Panc1 (cell line): ENCODE measurements at regions not wholly inside any gene's neighbourhood (a gene's known extent, or its start where the extent isn't known, plus 50 kb on each side); places are given as distances from the start of the nearest gene placed in this dataset.

Experiments used
- CTCF ChIP-seq: fragments of 450-650 bp; IDR thresholded peaks from 2 replicates; pipeline ENCODE4 v1.5.1; 2017; ENCODE audit warnings: mild to moderate bottlenecking
- POLR2AphosphoS5 ChIP-seq: IDR thresholded peaks from 2 replicates; pipeline ENCODE4 v1.6.1; 2012; ENCODE audit warnings: mild to moderate bottlenecking, low read depth, low read length, moderate library complexity
- REST ChIP-seq, 2 experiments: IDR thresholded peaks; 2 replicates each; pipeline ENCODE4 v1.6.1; 2011 to 2012; ENCODE audit warnings: low read depth in 2 of 2, control low read depth in 1 of 2, low read length in 1 of 2, mild to moderate bottlenecking in 1 of 2, moderate library complexity in 1 of 2; ENCODE audit not compliant: insufficient read depth in 1 of 2
- SIN3A ChIP-seq: IDR thresholded peaks from 2 replicates; pipeline ENCODE4 v1.6.1; 2012; ENCODE audit warnings: low read depth, mild to moderate bottlenecking, low read length, moderate library complexity, borderline replicate concordance; ENCODE audit not compliant: insufficient read depth

- no peak for TF ChIP-seq CTCF
- TF ChIP-seq POLR2AphosphoS5, result no peak
- TF ChIP-seq REST (IDR thresholded peaks at IDR 0.05; ENCODE audit: insufficient read depth in 1 of 2, low read depth in 2 of 2, low read length in 1 of 2), result no peak
- TF ChIP-seq SIN3A, result no peak
These were observed 79.5 kb downstream of the KBTBD8 start for GRCh38 chr3:67077656-67078055.
